ENCODE measurements at regions not wholly inside any gene's neighbourhood (a gene's known extent, or its start where the extent isn't known, plus 50 kb on each side); places are given as distances from the start of the nearest gene placed in this dataset.
"Not testable (repeated sequence)": the region's sequence is repeated elsewhere in the genome, so short reads cannot be mapped to it uniquely, and the experiment has no call there.

DNA sequence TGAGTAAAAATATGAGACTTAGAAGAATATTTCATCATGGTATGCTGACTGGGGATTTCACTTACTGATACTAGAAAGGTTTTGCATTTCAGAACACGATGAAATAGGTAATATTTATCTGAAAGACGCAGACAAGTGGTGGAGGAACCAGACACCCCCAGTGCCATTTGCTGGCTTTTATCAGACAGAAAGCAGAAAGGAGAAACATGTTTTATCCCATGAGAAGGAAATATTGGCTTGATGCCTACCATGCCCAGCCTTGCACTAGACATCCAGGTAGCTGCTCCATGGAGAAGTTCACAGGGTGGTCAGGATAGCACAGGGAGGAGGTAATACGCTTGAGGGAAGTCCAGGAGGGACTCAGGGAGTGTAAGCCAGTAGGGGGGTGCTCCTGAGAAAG lies 258.9 kb upstream of the PLGLB2 start:
- DNase-seq (ENCODE audit: low spot score); intact Hi-C loops (cut with micrococcal nuclease); H3K27me3 Mint-ChIP-seq (ENCODE audit: insufficient read depth); H3K4me3 Mint-ChIP-seq; H3K9me3 Mint-ChIP-seq: not testable (repeated sequence)
- peak overlapping the region; percentile 61 for H3K27ac Mint-ChIP-seq
- H3K36me3 Mint-ChIP-seq (ENCODE audit: low read depth), result peaks cover 13% of the 10 kb centered on the region
- peaks cover 11% of the 10 kb centered on the region for H3K4me1 Mint-ChIP-seq (ENCODE audit: low read depth)

DNA sequence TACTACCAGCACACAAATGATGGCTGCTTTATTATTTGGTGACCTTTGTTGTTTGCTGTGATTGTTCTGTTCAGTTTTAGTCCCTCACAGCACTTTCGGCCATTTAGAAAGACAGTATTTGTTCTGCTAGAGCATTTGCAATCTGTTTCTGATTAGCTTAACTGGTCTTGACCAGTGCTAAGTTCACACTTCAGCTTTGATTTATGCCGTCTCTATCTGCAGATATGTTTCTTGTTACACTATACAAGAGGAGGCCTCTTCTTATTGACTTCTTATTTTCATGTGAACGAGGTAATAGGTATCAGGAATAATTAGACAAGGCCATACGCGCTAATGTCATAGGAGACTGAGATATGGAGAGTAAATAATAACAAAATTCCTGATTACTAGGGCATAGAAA lies 253.0 kb upstream of the PLGLB2 start:
- peak overlapping the region; percentile 77 for H3K27ac Mint-ChIP-seq
- not testable (repeated sequence) for H3K4me3 Mint-ChIP-seq, H3K9me3 Mint-ChIP-seq

DNA sequence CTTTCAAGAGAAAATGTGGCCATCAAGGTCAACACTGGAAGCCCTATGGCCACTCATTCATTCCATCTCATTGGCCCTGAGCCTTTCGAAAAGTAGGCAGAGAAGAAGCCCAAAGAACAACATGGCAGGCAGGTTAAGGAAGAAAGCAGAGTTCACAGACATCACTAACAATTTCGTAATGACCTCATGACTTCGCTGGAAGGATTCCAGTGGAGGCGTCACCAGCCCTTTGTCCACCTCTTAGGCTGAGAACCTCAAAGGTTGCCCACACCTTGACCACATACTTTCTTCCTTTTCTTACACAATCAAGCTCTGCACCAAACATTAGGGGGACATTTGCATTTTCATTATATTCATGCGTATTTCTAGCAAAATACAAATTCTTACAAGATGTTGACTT lies 252.4 kb upstream of the PLGLB2 start:
- peak overlapping the region; percentile 77 for H3K27ac Mint-ChIP-seq
- intact Hi-C loops (cut with micrococcal nuclease); H3K27me3 Mint-ChIP-seq (ENCODE audit: insufficient read depth); H3K4me3 Mint-ChIP-seq; DNase-seq (ENCODE audit: low spot score); H3K9me3 Mint-ChIP-seq: not testable (repeated sequence)
- H3K36me3 Mint-ChIP-seq (ENCODE audit: low read depth), result peaks cover 18% of the 10 kb centered on the region
- H3K4me1 Mint-ChIP-seq (ENCODE audit: low read depth), result peaks cover 24% of the 10 kb centered on the region

More for the DNA sequence above, 253.0 kb upstream of the PLGLB2 start:
- DNase-seq (ENCODE audit: low spot score); intact Hi-C loops (cut with micrococcal nuclease); H3K27me3 Mint-ChIP-seq (ENCODE audit: insufficient read depth): not testable (repeated sequence)
- Mint-ChIP-seq H3K36me3 (ENCODE audit: low read depth) (peaks cover 14% of the 10 kb centered on the region), H3K4me1 (ENCODE audit: low read depth) (peaks cover 18% of the 10 kb centered on the region)

DNA sequence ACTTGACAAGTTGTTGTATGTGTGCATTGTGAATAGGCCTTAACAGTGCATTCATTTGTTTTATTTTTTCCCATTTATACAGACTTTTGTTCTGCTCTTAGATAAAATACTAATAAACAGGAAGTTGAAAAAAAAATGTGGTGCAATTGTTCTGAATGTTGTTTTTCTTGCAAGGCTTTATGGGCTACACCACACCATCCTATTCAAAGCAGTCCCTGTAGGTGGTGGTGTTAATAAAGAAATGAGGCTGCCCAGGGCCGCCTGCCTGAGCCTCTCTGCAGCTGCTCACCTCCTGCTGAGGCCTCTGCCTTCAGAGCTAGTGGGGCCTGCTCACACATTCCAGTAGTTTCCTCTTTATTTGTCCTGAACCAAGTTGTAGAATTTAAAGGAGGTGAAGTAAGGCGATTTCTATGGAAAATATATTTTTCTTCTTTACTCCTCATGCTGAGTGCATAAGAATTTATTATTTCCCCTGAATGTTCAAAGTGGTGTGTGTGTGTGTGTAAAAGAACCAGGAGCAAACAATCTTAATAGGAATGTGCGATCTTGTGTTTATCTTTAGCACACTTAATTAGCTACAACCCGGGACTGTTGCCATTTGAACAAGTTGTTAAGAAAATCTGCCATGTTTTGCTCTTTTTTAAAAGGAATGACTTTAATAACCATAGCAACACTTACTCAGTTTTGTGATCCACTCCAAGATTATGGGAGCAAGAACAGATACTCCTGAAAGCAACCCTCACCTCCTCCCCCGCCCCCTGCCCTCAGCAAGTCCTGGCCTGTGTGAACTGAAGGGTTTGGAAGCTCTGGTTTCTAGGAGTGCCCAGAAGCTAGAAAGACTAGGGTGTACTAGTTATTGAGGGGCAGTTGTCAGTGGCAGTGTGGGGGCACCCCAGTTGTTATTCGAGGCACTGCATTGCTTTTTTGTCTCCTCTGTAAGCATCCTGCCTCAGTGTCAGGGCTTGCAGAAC lies 251.6 kb upstream of the PLGLB2 start:
- DNase-seq (ENCODE audit: low spot score); H3K27me3 Mint-ChIP-seq (ENCODE audit: insufficient read depth); intact Hi-C loops (cut with micrococcal nuclease); H3K9me3 Mint-ChIP-seq; H3K4me3 Mint-ChIP-seq; H3K27ac Mint-ChIP-seq: not testable (repeated sequence)
- Mint-ChIP-seq H3K36me3 (ENCODE audit: low read depth) (peaks cover 16% of the 10 kb centered on the region), H3K4me1 (ENCODE audit: low read depth) (peaks cover 25% of the 10 kb centered on the region)

DNA sequence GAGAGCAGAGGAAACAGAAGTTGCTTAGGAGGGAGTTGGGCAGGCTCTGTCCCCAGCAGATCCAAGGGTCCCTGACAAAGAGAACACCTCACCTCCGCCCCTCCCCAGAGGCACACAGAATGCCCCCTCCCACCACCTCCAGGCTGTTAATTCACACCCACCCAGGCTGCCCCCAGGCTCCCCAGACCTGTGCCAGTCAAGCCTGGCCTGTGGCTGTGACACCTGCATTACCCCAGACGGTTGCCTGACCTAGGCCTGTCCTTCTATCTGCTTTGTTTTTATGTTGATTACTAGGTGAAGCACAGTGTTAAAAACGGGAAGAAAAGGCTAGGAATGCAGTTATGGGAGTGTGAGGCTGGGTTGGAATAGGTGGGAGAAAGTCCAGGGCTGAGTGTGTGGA lies 250.8 kb upstream of the PLGLB2 start:
- H3K9me3 Mint-ChIP-seq; H3K27ac Mint-ChIP-seq; H3K27me3 Mint-ChIP-seq (ENCODE audit: insufficient read depth); intact Hi-C loops (cut with micrococcal nuclease); DNase-seq (ENCODE audit: low spot score); H3K4me3 Mint-ChIP-seq: not testable (repeated sequence)
- peaks cover 13% of the 10 kb centered on the region for H3K36me3 Mint-ChIP-seq (ENCODE audit: low read depth)
- peaks cover 23% of the 10 kb centered on the region for H3K4me1 Mint-ChIP-seq (ENCODE audit: low read depth)

DNA sequence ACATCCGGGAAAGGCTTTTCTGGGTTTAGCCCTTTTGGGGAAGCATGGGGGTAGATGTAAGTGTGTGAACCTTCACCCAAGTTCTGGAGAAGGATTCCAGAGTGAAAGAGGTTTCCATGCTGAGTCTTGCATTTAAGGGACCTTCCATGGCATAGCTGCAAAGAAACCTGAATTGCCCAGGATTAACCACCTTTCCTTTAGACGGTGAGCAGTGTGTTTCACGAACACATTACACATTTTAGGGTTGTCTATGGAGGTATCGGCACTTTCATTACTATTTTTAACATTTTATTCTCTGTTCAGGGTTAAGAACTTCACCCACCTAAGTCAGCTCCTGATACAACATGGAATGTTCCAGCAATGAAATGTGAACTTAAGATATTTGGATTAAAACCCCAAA lies 250.2 kb upstream of the PLGLB2 start:
- intact Hi-C loops (cut with micrococcal nuclease); H3K9me3 Mint-ChIP-seq; H3K27me3 Mint-ChIP-seq (ENCODE audit: insufficient read depth); DNase-seq (ENCODE audit: low spot score); H3K4me3 Mint-ChIP-seq: not testable (repeated sequence)
- peaks cover 11% of the 10 kb centered on the region for H3K36me3 Mint-ChIP-seq (ENCODE audit: low read depth)
- peak overlapping the region; percentile 67 for H3K27ac Mint-ChIP-seq
- peaks cover 23% of the 10 kb centered on the region for H3K4me1 Mint-ChIP-seq (ENCODE audit: low read depth)

DNA sequence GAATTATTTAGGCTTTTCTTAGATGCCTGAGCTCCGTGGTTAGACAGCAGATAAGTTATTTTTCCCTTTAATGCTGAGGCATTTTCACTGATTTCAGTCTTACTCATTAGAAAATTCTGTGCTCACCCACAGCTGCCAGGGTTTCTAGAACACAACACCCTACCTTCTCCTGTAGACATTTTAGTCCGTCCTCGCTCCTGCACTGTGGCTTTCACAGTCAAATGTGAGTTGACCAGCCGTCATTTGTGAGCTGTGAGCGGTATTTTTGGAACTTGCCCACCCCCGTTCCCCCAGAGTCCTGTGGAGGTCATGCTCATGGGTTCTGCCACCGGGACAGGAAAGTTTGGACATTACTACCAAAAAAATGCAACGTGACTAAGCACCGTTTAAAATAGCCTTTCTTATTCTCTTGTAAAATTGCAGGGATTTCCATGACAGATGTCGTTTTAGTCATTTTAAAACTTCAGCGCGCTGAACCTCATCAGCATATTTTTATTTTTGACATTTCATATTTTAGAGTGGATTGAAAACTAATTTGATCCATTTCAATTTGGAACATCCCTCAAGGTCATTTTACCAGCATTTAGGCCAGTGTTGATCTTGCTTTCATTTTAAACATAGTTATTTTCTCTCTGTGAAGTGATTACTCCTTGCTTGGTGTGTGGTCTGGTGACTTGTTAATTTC lies 249.6 kb upstream of the PLGLB2 start:
- Mint-ChIP-seq H3K27ac (peak overlapping the region; percentile 87), H3K4me1 (ENCODE audit: low read depth) (peaks cover 23% of the 10 kb centered on the region), H3K36me3 (ENCODE audit: low read depth) (peaks cover 11% of the 10 kb centered on the region)
- H3K4me3 Mint-ChIP-seq; H3K27me3 Mint-ChIP-seq (ENCODE audit: insufficient read depth); intact Hi-C loops (cut with micrococcal nuclease); DNase-seq (ENCODE audit: low spot score); H3K9me3 Mint-ChIP-seq: not testable (repeated sequence)

DNA sequence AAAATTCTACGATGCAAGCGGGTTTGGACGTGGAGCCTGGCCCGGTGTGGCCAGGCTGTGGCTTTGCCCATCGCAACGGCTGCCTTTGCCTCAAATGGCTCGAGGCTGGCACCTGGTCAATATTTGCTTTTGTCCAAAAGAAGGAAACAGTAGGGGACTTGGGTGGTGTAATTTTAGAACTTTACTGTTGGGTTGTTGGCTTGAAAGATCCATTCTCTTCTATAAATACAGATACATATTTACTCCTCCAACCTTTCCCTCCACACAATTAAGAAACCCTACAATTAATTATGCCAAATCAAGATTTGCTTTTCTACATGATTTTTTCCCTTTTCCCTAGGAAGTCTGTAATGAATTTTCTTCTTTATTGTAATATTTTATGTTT lies 249.0 kb upstream of the PLGLB2 start:
- intact Hi-C loops (cut with micrococcal nuclease); H3K27me3 Mint-ChIP-seq (ENCODE audit: insufficient read depth); DNase-seq (ENCODE audit: low spot score); H3K4me3 Mint-ChIP-seq; H3K9me3 Mint-ChIP-seq: not testable (repeated sequence)
- H3K27ac Mint-ChIP-seq, result peak overlapping the region; percentile 74
- peaks cover 23% of the 10 kb centered on the region for H3K4me1 Mint-ChIP-seq (ENCODE audit: low read depth)
- peaks cover 11% of the 10 kb centered on the region for H3K36me3 Mint-ChIP-seq (ENCODE audit: low read depth)

DNA sequence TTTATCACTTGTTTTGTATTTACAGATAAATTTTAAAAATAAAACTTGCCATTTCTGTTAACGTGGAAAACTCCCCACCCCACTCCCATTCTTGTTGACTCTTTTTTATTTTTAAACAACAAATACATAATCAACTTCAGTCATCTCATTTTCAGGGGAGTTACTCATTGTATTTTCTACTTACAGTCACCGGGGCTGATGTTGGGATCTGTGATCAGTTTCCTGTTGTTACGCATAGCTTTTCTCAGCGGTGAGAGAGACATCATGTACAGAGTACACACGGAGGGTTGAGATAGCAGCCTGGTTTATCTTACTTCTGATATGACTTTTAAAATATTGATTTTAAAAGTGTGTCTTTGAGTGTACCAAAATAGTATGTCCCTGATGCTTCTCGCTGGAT lies 248.0 kb upstream of the PLGLB2 start:
- intact Hi-C loops (cut with micrococcal nuclease); H3K9me3 Mint-ChIP-seq; H3K27me3 Mint-ChIP-seq (ENCODE audit: insufficient read depth); H3K36me3 Mint-ChIP-seq (ENCODE audit: low read depth); DNase-seq (ENCODE audit: low spot score): not testable (repeated sequence)
- H3K27ac Mint-ChIP-seq, result peak overlapping the region; percentile 96
- peak overlapping the region; percentile 71 for H3K4me3 Mint-ChIP-seq
- H3K4me1 Mint-ChIP-seq (ENCODE audit: low read depth), result peaks cover 20% of the 10 kb centered on the region

DNA sequence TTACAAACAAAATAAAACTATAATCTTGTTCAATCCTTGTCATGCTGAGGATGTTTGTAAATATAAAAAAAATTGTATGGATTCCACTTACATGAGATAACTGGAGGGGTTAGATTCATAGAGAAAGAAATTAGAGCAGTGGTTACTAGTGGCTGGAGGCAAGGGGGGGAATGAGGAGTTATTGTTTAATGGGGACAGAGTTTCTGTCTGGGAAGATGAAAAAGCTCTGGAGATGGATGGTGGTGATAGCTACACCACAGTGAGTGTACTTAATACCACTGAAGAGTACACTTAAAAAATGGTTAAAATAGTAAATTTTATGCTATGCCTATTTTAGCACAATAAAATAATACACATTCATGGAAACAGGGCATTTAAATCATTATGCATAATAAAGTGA lies 247.5 kb upstream of the PLGLB2 start:
- peak overlapping the region; percentile 96 for H3K27ac Mint-ChIP-seq
- peaks cover 14% of the 10 kb centered on the region for H3K4me1 Mint-ChIP-seq (ENCODE audit: low read depth)
- H3K4me3 Mint-ChIP-seq, result peak overlapping the region; percentile 71
- H3K27me3 Mint-ChIP-seq (ENCODE audit: insufficient read depth); H3K9me3 Mint-ChIP-seq; intact Hi-C loops (cut with micrococcal nuclease); DNase-seq (ENCODE audit: low spot score); H3K36me3 Mint-ChIP-seq (ENCODE audit: low read depth): not testable (repeated sequence)

DNA sequence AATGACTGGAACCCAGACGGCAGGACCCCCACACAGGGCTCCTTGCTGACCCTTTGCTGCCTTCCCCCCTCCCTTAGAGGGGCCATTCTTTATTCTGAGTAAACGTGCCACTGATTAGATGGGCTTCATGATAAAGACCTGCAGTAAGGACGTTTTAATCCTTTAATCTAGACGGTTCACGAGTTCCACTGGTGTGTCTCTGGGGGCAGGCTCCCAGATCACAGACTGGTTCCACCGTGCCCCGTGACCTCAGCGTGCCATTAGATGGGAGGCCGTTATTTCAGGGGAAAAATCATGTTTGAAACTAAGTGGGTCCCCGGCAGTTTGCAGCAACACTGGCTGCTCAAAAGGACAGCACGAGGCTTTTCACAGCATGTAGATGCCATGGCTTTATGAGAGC lies 246.9 kb upstream of the PLGLB2 start:
- DNase-seq (ENCODE audit: low spot score); intact Hi-C loops (cut with micrococcal nuclease); H3K4me3 Mint-ChIP-seq; H3K27me3 Mint-ChIP-seq (ENCODE audit: insufficient read depth); H3K36me3 Mint-ChIP-seq (ENCODE audit: low read depth); H3K27ac Mint-ChIP-seq; H3K9me3 Mint-ChIP-seq: not testable (repeated sequence)
- peaks cover 12% of the 10 kb centered on the region for H3K4me1 Mint-ChIP-seq (ENCODE audit: low read depth)

DNA sequence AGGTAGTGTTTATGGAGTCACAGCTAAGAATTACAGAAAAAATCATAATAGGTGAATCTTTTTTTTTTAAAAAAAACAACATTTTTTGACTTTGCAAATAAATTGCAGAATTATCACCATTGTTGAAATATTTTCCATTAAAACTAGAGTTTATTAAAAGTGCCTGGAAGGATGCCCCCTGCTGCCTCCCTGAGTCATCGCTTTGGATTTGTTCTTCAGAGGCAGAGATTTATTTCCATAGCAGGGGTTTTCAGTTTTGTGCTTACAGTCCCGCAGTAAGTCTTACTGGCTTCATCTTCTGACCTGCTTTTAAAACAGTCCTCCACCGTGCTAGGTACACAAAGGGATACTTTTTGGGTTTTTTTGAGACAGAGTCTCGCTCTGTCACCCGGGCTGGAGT lies 244.9 kb upstream of the PLGLB2 start:
- DNase-seq (ENCODE audit: low spot score); H3K27me3 Mint-ChIP-seq (ENCODE audit: insufficient read depth); H3K9me3 Mint-ChIP-seq; intact Hi-C loops (cut with micrococcal nuclease); H3K36me3 Mint-ChIP-seq (ENCODE audit: low read depth); H3K27ac Mint-ChIP-seq; H3K4me3 Mint-ChIP-seq: not testable (repeated sequence)
- H3K4me1 Mint-ChIP-seq (ENCODE audit: low read depth), result peaks cover 12% of the 10 kb centered on the region

DNA sequence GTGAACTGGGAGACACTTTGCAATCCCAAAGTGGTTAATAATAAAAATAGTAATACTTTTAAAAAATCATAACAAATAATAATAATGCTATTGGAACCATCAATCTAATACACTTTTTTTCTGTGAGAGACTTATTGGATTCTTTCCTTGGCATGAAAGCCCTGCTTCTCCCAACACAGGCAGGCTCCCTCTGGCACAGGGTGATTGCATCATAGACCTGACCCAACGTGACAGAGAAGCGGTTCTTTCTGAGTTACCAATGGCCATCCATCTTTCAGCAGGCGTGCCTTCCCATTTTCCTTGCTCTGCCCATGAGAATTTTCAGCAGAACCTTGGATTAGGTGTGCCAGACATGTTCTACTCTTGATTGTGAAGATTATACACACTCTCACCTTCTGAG lies 242.6 kb upstream of the PLGLB2 start:
- peaks cover 12% of the 10 kb centered on the region for H3K4me1 Mint-ChIP-seq (ENCODE audit: low read depth)
- intact Hi-C loops (cut with micrococcal nuclease); H3K36me3 Mint-ChIP-seq (ENCODE audit: low read depth); H3K27ac Mint-ChIP-seq; H3K27me3 Mint-ChIP-seq (ENCODE audit: insufficient read depth); H3K9me3 Mint-ChIP-seq; H3K4me3 Mint-ChIP-seq; DNase-seq (ENCODE audit: low spot score): not testable (repeated sequence)

All from activated T-helper 1 cell treated with anti-CD3 and anti-CD28 coated beads, Interleukin-12 subunit alpha, Interleukin-12 subunit beta, Interleukin-2, Interleukin-4 antibody, amounts not matched to agents 30 ng/mL and 10 ng/mL and 1 ng/mL, durations not matched to agents 14 hours and 24 hours and 36 hours (primary cell).